H9 (cell line): ENCODE measurements at regions not wholly inside any gene's neighbourhood (a gene's known extent, or its start where the extent isn't known, plus 50 kb on each side); places are given as distances from the start of the nearest gene placed in this dataset.

ENCODE experiments used
- DNase-seq: peaks from one replicate; pipeline ENCODE4 v3.0.0-alpha.2; 2017
- H2AFZ ChIP-seq: one replicate; pipeline ENCODE4 v1.6.1; 2013; ENCODE audit warnings: mild to moderate bottlenecking, low read length, control low read depth, moderate library complexity
- H2AK5ac ChIP-seq: 2 replicates; pipeline ENCODE4 v1.6.1; 2013; ENCODE audit warnings: low read length, control low read depth, mixed read lengths; ENCODE audit not compliant: insufficient read length
- H2BK120ac ChIP-seq: one replicate; pipeline ENCODE4 v1.6.1; 2013; ENCODE audit warnings: low read depth, mild to moderate bottlenecking, low read length, control low read depth, inconsistent platforms; ENCODE audit not compliant: poor library complexity, severe bottlenecking
- H2BK12ac ChIP-seq: 2 replicates; pipeline ENCODE4 v1.6.1; 2013; ENCODE audit warnings: low read length, control low read depth, mixed read lengths, low read depth; ENCODE audit not compliant: insufficient read length
- H2BK15ac ChIP-seq: 2 replicates; pipeline ENCODE4 v1.6.1; 2013; ENCODE audit warnings: low read depth, low read length, control low read depth
- H2BK20ac ChIP-seq: one replicate; pipeline ENCODE4 v1.6.1; 2013; ENCODE audit warnings: low read depth, mild to moderate bottlenecking, low read length, control low read depth, inconsistent platforms; ENCODE audit not compliant: poor library complexity, severe bottlenecking
- H2BK5ac ChIP-seq: 2 replicates; pipeline ENCODE4 v1.6.1; 2013; ENCODE audit warnings: low read length, control low read depth, mixed read lengths; ENCODE audit not compliant: insufficient read length
- H3K14ac ChIP-seq: 2 replicates; pipeline ENCODE4 v1.6.1; 2013; ENCODE audit warnings: low read length, control low read depth; ENCODE audit not compliant: insufficient read depth
- H3K18ac ChIP-seq: 2 replicates; pipeline ENCODE4 v1.6.1; 2013; ENCODE audit warnings: low read depth, mild to moderate bottlenecking, mixed read lengths, low read length, control low read depth; ENCODE audit not compliant: insufficient read length
- H3K23ac ChIP-seq: 2 replicates; pipeline ENCODE4 v1.6.1; 2013; ENCODE audit warnings: low read length, control low read depth, mixed read lengths, low read depth; ENCODE audit not compliant: insufficient read length
- H3K23me2 ChIP-seq: 2 replicates; pipeline ENCODE4 v1.6.1; 2013; ENCODE audit warnings: low read depth, mild to moderate bottlenecking, mixed read lengths, low read length, control low read depth; ENCODE audit not compliant: insufficient read length, poor library complexity, severe bottlenecking
- H3K27ac ChIP-seq: 2 replicates; pipeline ENCODE4 v1.5.1; 2013; ENCODE audit warnings: low read length, control low read depth, mixed read lengths, low read depth; ENCODE audit not compliant: insufficient read length
- H3K27me3 ChIP-seq: 2 replicates; pipeline ENCODE4 v1.6.1; 2013; ENCODE audit warnings: low read length, control low read depth, inconsistent platforms; ENCODE audit not compliant: insufficient read depth
- H3K4ac ChIP-seq: 2 replicates; pipeline ENCODE4 v1.6.1; 2013; ENCODE audit warnings: low read depth, mild to moderate bottlenecking, control low read depth, inconsistent platforms, low read length, moderate library complexity
- H3K4me1 ChIP-seq: 2 replicates; pipeline ENCODE4 v1.6.1; 2013; ENCODE audit warnings: low read length, control low read depth, inconsistent platforms; ENCODE audit not compliant: insufficient read depth
- H3K4me2 ChIP-seq: 2 replicates; pipeline ENCODE4 v1.6.1; 2013; ENCODE audit warnings: low read length, control low read depth, mixed read lengths; ENCODE audit not compliant: insufficient read length, insufficient read depth
- H3K56ac ChIP-seq: 2 replicates; pipeline ENCODE4 v1.6.1; 2013; ENCODE audit warnings: low read depth, mild to moderate bottlenecking, mixed read lengths, low read length, control low read depth; ENCODE audit not compliant: insufficient read length
- H3K79me1 ChIP-seq: 2 replicates; pipeline ENCODE4 v1.6.1; 2013; ENCODE audit warnings: low read depth, mild to moderate bottlenecking, moderate library complexity, low read length, control low read depth, inconsistent platforms; ENCODE audit not compliant: insufficient read depth, poor library complexity, severe bottlenecking
- H3K79me2 ChIP-seq: 2 replicates; pipeline ENCODE4 v1.6.1; 2013; ENCODE audit warnings: low read length, control low read depth, inconsistent platforms; ENCODE audit not compliant: insufficient read depth
- H3K9ac ChIP-seq: 2 replicates; pipeline ENCODE4 v1.6.1; 2013; ENCODE audit warnings: low read length, control low read depth, mixed read lengths; ENCODE audit not compliant: insufficient read length; ENCODE audit errors: extremely low read depth
- H3K9me3 ChIP-seq: one replicate; pipeline ENCODE4 v1.6.1; 2013; ENCODE audit warnings: low read depth, low read length, inconsistent platforms; ENCODE audit not compliant: control insufficient read depth
- H3T11ph ChIP-seq: one replicate; pipeline ENCODE4 v1.6.1; 2013; ENCODE audit warnings: mild to moderate bottlenecking, low read length, control low read depth, inconsistent platforms
- H4K20me1 ChIP-seq: one replicate; pipeline ENCODE4 v1.6.1; 2013; ENCODE audit not compliant: control insufficient read depth, insufficient read length, insufficient read depth
- H4K5ac ChIP-seq: 2 replicates; pipeline ENCODE4 v1.6.1; 2013; ENCODE audit warnings: low read depth, mild to moderate bottlenecking, mixed read lengths, low read length, control low read depth; ENCODE audit not compliant: insufficient read length
- H4K8ac ChIP-seq: replicated peaks from 2 replicates; pipeline ENCODE4 v1.6.1; 2013; ENCODE audit warnings: low read length, control low read depth, mixed read lengths, low read depth; ENCODE audit not compliant: insufficient read length
- H4K91ac ChIP-seq: 2 replicates; pipeline ENCODE4 v1.6.1; 2013; ENCODE audit warnings: low read depth, mild to moderate bottlenecking, moderate library complexity, mixed read lengths, low read length, control low read depth; ENCODE audit not compliant: insufficient read length
- H3K27ac Mint-ChIP-seq, 3 experiments: 2 replicates in 2 of 3; 3 replicates in 1 of 3; pipeline ENCODE4 v1.8.0; 2020 to 2021; ENCODE audit warnings: mixed read lengths in 3 of 3, mild to moderate bottlenecking in 1 of 3, moderate library complexity in 1 of 3
- H3K27me3 Mint-ChIP-seq: 2 replicates; pipeline ENCODE4 v1.8.0; 2021; ENCODE audit warnings: low read depth, mild to moderate bottlenecking, moderate library complexity, mixed read lengths
- H3K36me3 Mint-ChIP-seq, 3 experiments: 2 replicates in 2 of 3; 3 replicates in 1 of 3; pipeline ENCODE4 v1.8.0; 2020 to 2021; ENCODE audit warnings: low read depth in 3 of 3, mixed read lengths in 3 of 3; ENCODE audit not compliant: insufficient read depth in 1 of 3
- H3K4me1 Mint-ChIP-seq, 2 experiments: 2 replicates each; pipeline ENCODE4 v1.8.0; 2020; ENCODE audit warnings: mixed read lengths in 2 of 2
- H3K4me3 Mint-ChIP-seq, 2 experiments: 2 replicates in 1 of 2; 3 replicates in 1 of 2; pipeline ENCODE4 v1.8.0; 2020 to 2021; ENCODE audit warnings: mild to moderate bottlenecking in 2 of 2, mixed read lengths in 2 of 2, moderate library complexity in 1 of 2
- H3K9me3 Mint-ChIP-seq, 2 experiments: 2 replicates in 1 of 2; 3 replicates in 1 of 2; pipeline ENCODE4 v1.8.0; 2020; ENCODE audit warnings: mild to moderate bottlenecking in 2 of 2, mixed read lengths in 2 of 2, moderate library complexity in 1 of 2
- WGBS: extraction: QIAGEN DNeasy Blood & Tissue Kit; methylation state at CpG from one replicate; pipeline ENCODE4 v1.1.7; 2013; ENCODE audit warnings: missing lambda C conversion rate, low lambda C conversion rate, mixed read lengths; ENCODE audit not compliant: insufficient read length; ENCODE audit errors: extremely low coverage; 5-methylcytosine and 5-hydroxymethylcytosine counted together
- TF ChIP-seq, protein P1 (sequence below): fragments of 200-600 bp; sonication (generic); conservative IDR thresholded peaks from 3 replicates; pipeline ENCODE4 v1.8.0; 2021; ENCODE audit warnings: antibody characterized with exemption, mild to moderate bottlenecking

DNA sequence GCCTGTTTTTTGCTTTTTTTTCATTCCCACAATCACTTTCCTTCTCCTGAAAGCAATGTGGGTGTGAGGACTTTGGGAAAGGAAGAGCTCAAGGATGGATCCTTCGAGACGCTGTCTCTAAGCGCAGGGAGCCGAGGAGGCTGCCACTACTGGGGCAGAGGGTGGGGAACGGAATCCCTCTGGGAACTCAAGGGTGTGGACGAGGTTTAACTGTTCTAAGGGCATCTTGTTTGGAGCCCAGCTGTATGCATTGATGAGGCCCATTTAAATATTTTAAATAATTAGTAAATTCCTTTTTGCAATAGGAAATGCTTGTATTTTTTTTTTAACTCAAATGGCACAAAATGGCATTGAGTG lies 124.4 kb upstream of the MEF2A start:
- TF ChIP-seq, protein P1, sequence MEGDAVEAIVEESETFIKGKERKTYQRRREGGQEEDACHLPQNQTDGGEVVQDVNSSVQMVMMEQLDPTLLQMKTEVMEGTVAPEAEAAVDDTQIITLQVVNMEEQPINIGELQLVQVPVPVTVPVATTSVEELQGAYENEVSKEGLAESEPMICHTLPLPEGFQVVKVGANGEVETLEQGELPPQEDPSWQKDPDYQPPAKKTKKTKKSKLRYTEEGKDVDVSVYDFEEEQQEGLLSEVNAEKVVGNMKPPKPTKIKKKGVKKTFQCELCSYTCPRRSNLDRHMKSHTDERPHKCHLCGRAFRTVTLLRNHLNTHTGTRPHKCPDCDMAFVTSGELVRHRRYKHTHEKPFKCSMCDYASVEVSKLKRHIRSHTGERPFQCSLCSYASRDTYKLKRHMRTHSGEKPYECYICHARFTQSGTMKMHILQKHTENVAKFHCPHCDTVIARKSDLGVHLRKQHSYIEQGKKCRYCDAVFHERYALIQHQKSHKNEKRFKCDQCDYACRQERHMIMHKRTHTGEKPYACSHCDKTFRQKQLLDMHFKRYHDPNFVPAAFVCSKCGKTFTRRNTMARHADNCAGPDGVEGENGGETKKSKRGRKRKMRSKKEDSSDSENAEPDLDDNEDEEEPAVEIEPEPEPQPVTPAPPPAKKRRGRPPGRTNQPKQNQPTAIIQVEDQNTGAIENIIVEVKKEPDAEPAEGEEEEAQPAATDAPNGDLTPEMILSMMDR: no peak
- Histone ChIP-seq H2AK5ac (no peak overlapping the region), H3K18ac (no peak overlapping the region), H3K23ac (no peak overlapping the region), H2BK15ac (no peak overlapping the region), H3K9ac (no peak overlapping the region), H3K23me2 (no peaks in the 10 kb centered on the region), H3K27ac (no peak overlapping the region), H3K4me2 (no peak overlapping the region), H4K5ac (no peak overlapping the region), H4K91ac (no peak overlapping the region), H2AFZ (no peak overlapping the region), H3K27me3 (no peaks in the 10 kb centered on the region), H3K4me1 (no peaks in the 10 kb centered on the region), H3K4ac (no peak overlapping the region), H4K20me1 (no peaks in the 10 kb centered on the region), H4K8ac (no peak overlapping the region), H3K79me1 (no peaks in the 10 kb centered on the region), H2BK120ac (no peak overlapping the region), H2BK5ac (no peak overlapping the region), H2BK20ac (no peak overlapping the region), H3K9me3 (no peaks in the 10 kb centered on the region), H3K79me2 (no peaks in the 10 kb centered on the region), H3K14ac (no peak overlapping the region), H3T11ph (no peak overlapping the region), H3K56ac (no peak overlapping the region), H2BK12ac (no peak overlapping the region)
- DNase-seq: no peak
- peaks cover 19 to 26% of the 10 kb centered on the region in 2 experiments for H3K4me1 Mint-ChIP-seq
- WGBS: no CpG with 5 or more reads among the region's 6 CpGs
- no peak overlapping the region for H3K4me3 Mint-ChIP-seq
- no peaks in the 10 kb centered on the region; a peak in 1 of 7 replicates for H3K36me3 Mint-ChIP-seq
- no peaks in the 10 kb centered on the region; the same call in 1 of the 2 replicates for H3K27me3 Mint-ChIP-seq
- H3K27ac Mint-ChIP-seq: no peak overlapping the region
- no peaks in the 10 kb centered on the region for H3K9me3 Mint-ChIP-seq
